Right atrium auricular region (tissue), 2 donors: ENCODE measurements at regions not wholly inside any gene's neighbourhood (a gene's known extent, or its start where the extent isn't known, plus 50 kb on each side); places are given as distances from the start of the nearest gene placed in this dataset.

Experiments used
- DNase-seq: peaks from one replicate; pipeline ENCODE4 v3.0.0-alpha.2; 2019; ENCODE audit warnings: low spot score
- H3K27ac ChIP-seq, 2 donors: fragments of 200-600 bp; sonication (generic); 1 replicate in 1 of 2; 2 replicates in 1 of 2; pipeline ENCODE4 v1.5.1; 2016 to 2019
- H3K27me3 ChIP-seq, 2 donors: fragments of 200-600 bp; sonication (generic); one replicate each; pipeline versions ENCODE4 v1.5.1 to v1.6.0; 2017 to 2019
- H3K36me3 ChIP-seq: fragments of 200-600 bp; sonication (generic); one replicate; pipeline ENCODE4 v1.5.1; 2016
- H3K4me1 ChIP-seq, 2 donors: fragments of 200-600 bp; sonication (generic); one replicate each; pipeline versions ENCODE4 v1.5.1 to v1.6.0; 2017 to 2019
- H3K4me3 ChIP-seq, 2 donors: fragments of 200-600 bp; sonication (generic); 1 replicate in 1 of 2; 2 replicates in 1 of 2; pipeline ENCODE4 v1.5.1; 2017 to 2019; ENCODE audit warnings: mild to moderate bottlenecking in 1 of 2, moderate library complexity in 1 of 2
- H3K9me3 ChIP-seq, 2 donors: fragments of 200-600 bp; sonication (generic); one replicate each; pipeline ENCODE4 v1.5.1; 2019
- TF ChIP-seq, protein P1 (sequence below), 2 donors: fragments of 200-600 bp; sonication (generic); IDR thresholded peaks; one replicate each; pipeline ENCODE4 v1.5.1; 2019; ENCODE audit warnings: antibody characterized with exemption in 2 of 2

DNA sequence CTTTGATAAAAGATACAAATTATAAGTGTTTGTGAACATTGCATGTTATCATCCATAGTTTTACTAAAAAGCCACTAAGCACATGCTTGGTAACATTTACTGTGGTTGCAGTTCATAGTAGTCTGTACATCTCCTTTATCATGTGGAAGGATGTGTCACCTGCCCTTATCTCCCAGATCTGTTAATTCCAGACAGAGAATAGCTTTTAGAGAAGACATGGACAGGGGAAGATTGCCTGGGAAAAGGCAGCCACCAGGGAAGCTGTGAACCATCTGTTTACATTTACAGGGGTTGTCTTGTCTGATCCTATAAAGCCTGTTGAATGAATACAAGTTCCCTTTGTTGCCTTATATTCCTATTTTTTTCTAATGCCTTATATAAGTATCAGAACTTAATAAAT, 396.0 kb downstream of the FAT4 start:
- Histone ChIP-seq H3K27ac (no peak overlapping the region), H3K36me3 (no peaks in the 10 kb centered on the region), H3K4me1 (no peaks in the 10 kb centered on the region), H3K27me3 (no peaks in the 10 kb centered on the region), H3K4me3 (no peak overlapping the region), H3K9me3 (no peaks in the 10 kb centered on the region)
- DNase-seq: no peak
- TF ChIP-seq, protein P1, sequence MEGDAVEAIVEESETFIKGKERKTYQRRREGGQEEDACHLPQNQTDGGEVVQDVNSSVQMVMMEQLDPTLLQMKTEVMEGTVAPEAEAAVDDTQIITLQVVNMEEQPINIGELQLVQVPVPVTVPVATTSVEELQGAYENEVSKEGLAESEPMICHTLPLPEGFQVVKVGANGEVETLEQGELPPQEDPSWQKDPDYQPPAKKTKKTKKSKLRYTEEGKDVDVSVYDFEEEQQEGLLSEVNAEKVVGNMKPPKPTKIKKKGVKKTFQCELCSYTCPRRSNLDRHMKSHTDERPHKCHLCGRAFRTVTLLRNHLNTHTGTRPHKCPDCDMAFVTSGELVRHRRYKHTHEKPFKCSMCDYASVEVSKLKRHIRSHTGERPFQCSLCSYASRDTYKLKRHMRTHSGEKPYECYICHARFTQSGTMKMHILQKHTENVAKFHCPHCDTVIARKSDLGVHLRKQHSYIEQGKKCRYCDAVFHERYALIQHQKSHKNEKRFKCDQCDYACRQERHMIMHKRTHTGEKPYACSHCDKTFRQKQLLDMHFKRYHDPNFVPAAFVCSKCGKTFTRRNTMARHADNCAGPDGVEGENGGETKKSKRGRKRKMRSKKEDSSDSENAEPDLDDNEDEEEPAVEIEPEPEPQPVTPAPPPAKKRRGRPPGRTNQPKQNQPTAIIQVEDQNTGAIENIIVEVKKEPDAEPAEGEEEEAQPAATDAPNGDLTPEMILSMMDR (IDR thresholded peaks at IDR 0.05): no peak

- H3K4me1 ChIP-seq: no peaks in the 10 kb centered on the region
- H3K36me3 ChIP-seq: no peaks in the 10 kb centered on the region
- no peak for DNase-seq
- no peak overlapping the region for H3K4me3 ChIP-seq
- H3K27ac ChIP-seq: no peak overlapping the region
- H3K27me3 ChIP-seq: no peaks in the 10 kb centered on the region
- H3K9me3 ChIP-seq: no peaks in the 10 kb centered on the region
- TF ChIP-seq, protein P1 (IDR thresholded peaks at IDR 0.05): no peak
Observed at GRCh38 chr4:125714049-125714448, 399.3 kb downstream of the FAT4 start.

DNA sequence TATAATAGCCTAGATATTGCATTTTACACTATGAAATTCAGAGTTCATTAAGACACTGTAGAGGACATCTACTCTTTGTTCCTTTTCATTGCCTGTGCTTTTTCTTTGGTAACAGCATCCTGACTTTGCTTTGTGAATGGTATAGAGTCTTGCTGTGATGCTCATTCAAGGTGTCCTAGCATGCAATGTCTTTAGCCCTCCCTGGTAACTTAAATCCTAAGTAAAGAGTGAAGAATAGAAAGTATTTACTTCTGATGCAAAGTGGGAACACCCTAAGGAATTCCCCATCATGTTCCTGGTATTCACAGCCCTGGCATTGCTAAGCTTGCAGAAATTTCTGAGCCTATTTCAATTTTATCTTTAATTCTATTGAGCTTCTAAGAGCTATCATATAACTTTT, 400.1 kb downstream of the FAT4 start:
- Histone ChIP-seq H3K36me3 (no peaks in the 10 kb centered on the region), H3K27me3 (no peaks in the 10 kb centered on the region), H3K9me3 (no peaks in the 10 kb centered on the region), H3K4me1 (no peaks in the 10 kb centered on the region), H3K4me3 (no peak overlapping the region), H3K27ac (no peak overlapping the region)
- TF ChIP-seq, protein P1 (IDR thresholded peaks at IDR 0.05): no peak
- DNase-seq: no peak

GRCh38 chr4:125719987-125720386, 405.2 kb downstream of the FAT4 start:
- Histone ChIP-seq H3K4me1 (no peaks in the 10 kb centered on the region), H3K4me3 (no peak overlapping the region), H3K27me3 (no peaks in the 10 kb centered on the region), H3K27ac (no peak overlapping the region), H3K9me3 (no peaks in the 10 kb centered on the region), H3K36me3 (no peaks in the 10 kb centered on the region)
- DNase-seq: no peak
- TF ChIP-seq, protein P1 (IDR thresholded peaks at IDR 0.05): no peak

DNA sequence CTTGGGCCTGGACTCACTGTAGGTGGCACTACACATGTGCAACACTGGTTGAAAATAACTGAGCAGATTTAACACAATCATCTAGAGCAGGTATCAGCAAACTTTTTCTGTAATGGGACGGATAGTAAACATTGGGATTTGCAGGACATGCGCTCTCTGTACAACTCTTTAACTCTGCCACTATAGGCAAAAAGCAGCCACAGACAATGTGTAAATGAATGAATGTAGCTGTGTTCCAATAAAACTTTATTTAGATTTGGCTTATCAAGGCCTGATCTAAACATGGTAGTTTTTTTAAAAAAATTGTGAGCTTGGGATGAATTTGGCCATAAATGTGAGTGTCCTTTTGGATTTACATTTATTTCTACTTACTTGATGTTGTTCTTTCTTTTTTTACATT, 407.3 kb downstream of the FAT4 start:
- DNase-seq: no peak
- H3K36me3 ChIP-seq: no peaks in the 10 kb centered on the region
- H3K4me3 ChIP-seq: no peak overlapping the region
- H3K27me3 ChIP-seq: no peaks in the 10 kb centered on the region
- H3K27ac ChIP-seq: no peak overlapping the region
- H3K9me3 ChIP-seq: no peaks in the 10 kb centered on the region
- TF ChIP-seq, protein P1 (IDR thresholded peaks at IDR 0.05): no peak
- H3K4me1 ChIP-seq: no peaks in the 10 kb centered on the region

- Histone ChIP-seq H3K27me3 (no peaks in the 10 kb centered on the region), H3K27ac (no peak overlapping the region), H3K36me3 (no peaks in the 10 kb centered on the region), H3K4me3 (no peak overlapping the region), H3K4me1 (no peaks in the 10 kb centered on the region), H3K9me3 (no peaks in the 10 kb centered on the region)
- no peak for DNase-seq
- TF ChIP-seq, protein P1 (IDR thresholded peaks at IDR 0.05): no peak
Observed at GRCh38 chr4:125725957-125726525, 411.3 kb downstream of the FAT4 start.
